GM12891 (cell line): ENCODE measurements at regions not wholly inside any gene's neighbourhood (a gene's known extent, or its start where the extent isn't known, plus 50 kb on each side); places are given as distances from the start of the nearest gene placed in this dataset.

Experiments used
- PAX5 ChIP-seq: IDR thresholded peaks from 2 replicates; pipeline ENCODE4 v1.6.1; 2011; ENCODE audit warnings: low read length, moderate library complexity, mild to moderate bottlenecking; ENCODE audit not compliant: insufficient read depth, severe bottlenecking
- POLR2A ChIP-seq: IDR thresholded peaks from 2 replicates; pipeline ENCODE4 v1.6.1; 2011; ENCODE audit warnings: low read depth, low read length, control low read depth

- TF ChIP-seq POLR2A (no peak), PAX5 (no peak)
These were observed 51.3 kb upstream of the PITX1 start for GRCh38 chr5:135085133-135085935.
